Spleen (tissue), 11 donors: ENCODE measurements at regions not wholly inside any gene's neighbourhood (a gene's known extent, or its start where the extent isn't known, plus 50 kb on each side); places are given as distances from the start of the nearest gene placed in this dataset.

Experiments used
- DNase-seq: peaks from one replicate; pipeline ENCODE4 v3.0.0-alpha.2; 2020
- H3K27ac ChIP-seq, 8 donors: fragments of 200-600 bp; sonication (generic) in 7 of 8; 1 replicate in 4 of 8; 2 replicates in 4 of 8; pipeline versions ENCODE4 v1.5.0 to v1.8.0; 2016 to 2021; ENCODE audit warnings: inconsistent platforms in 4 of 8, mild to moderate bottlenecking in 4 of 8, moderate library complexity in 1 of 8
- H3K27me3 ChIP-seq, 7 donors: fragments of 200-600 bp; sonication (generic) in 6 of 7; replicated peaks in 1 of 7; 1 replicate in 4 of 7; 2 replicates in 3 of 7; pipeline versions ENCODE4 v1.5.0 to v1.8.0; 2016 to 2021; ENCODE audit warnings: inconsistent platforms in 3 of 7, mild to moderate bottlenecking in 1 of 7
- H3K36me3 ChIP-seq, 6 donors: fragments of 200-600 bp; sonication (generic) in 5 of 6; 1 replicate in 4 of 6; 2 replicates in 2 of 6; pipeline versions ENCODE4 v1.5.0 to v1.8.0; 2016 to 2021; ENCODE audit warnings: inconsistent platforms in 2 of 6
- H3K4me1 ChIP-seq, 6 donors: fragments of 200-600 bp; sonication (generic) in 5 of 6; 1 replicate in 3 of 6; 2 replicates in 3 of 6; pipeline versions ENCODE4 v1.5.0 to v1.8.0; 2016 to 2021; ENCODE audit warnings: inconsistent platforms in 3 of 6
- H3K4me3 ChIP-seq, 8 donors: fragments of 200-600 bp; sonication (generic) in 7 of 8; 1 replicate in 4 of 8; 2 replicates in 4 of 8; pipeline versions ENCODE4 v1.5.0 to v1.8.0; 2016 to 2021; ENCODE audit warnings: inconsistent platforms in 4 of 8, mild to moderate bottlenecking in 4 of 8, moderate library complexity in 2 of 8
- H3K9me3 ChIP-seq, 8 donors: fragments of 200-600 bp; sonication (generic) in 7 of 8; 1 replicate in 4 of 8; 2 replicates in 4 of 8; pipeline versions ENCODE4 v1.5.0 to v1.8.0; 2016 to 2021; ENCODE audit warnings: inconsistent platforms in 4 of 8
- POLR2A ChIP-seq, 3 donors: fragments of 450-650 bp; IDR thresholded peaks; one replicate each; pipeline ENCODE4 v1.5.1; 2017; ENCODE audit warnings: antibody characterized with exemption in 3 of 3, mild to moderate bottlenecking in 1 of 3
- POLR2AphosphoS5 ChIP-seq, 3 donors: sonication (generic); formaldehyde crosslinking; IDR thresholded peaks; one replicate each; pipeline ENCODE4 v1.5.1; 2017; ENCODE audit warnings: antibody characterized with exemption in 3 of 3
- WGBS, 5 donors: extraction: QIAGEN DNeasy Blood & Tissue Kit in 3 of 5; methylation state at CpG; one replicate each; pipeline versions ENCODE4 v1.1.5 to v1.1.7; 2013 to 2018; 5-methylcytosine and 5-hydroxymethylcytosine counted together
- intact Hi-C: fragments of 100-400 bp; cut with DNase I; formaldehyde crosslinking; loops from one replicate; pipeline ENCODE4 v1.15.0; 2023; ENCODE audit warnings: low total_unique reads
- TF ChIP-seq, protein P1 (sequence below), 11 experiments: fragments of 200-600 bp in 7 of 11; fragments of 450-650 bp in 4 of 11; sonication (generic) in 4 of 11; IDR thresholded peaks in 8 of 11; conservative IDR thresholded peaks in 3 of 11; 1 replicate in 7 of 11; 2 replicates in 4 of 11; pipeline versions ENCODE4 v1.4.0 to v1.8.0; 2016 to 2021; ENCODE audit warnings: antibody characterized with exemption in 11 of 11, inconsistent platforms in 4 of 11, mild to moderate bottlenecking in 1 of 11
- donor health status: healthy with polysubstance abuse.
- donor health status: DM: no; HTN: no; CAD: no; lungs with moderate emphysema.
- donor health status: DM: no; HTN: no; CAD: no.
- donor health status: Bipolar disorder and iron deficiency.
- donor health status: healthy.
- donor health status: DM: no; HTN: no; CAD: no.
- donor health status: DM: yes; HTN: yes; CAD: no.

- H3K27ac ChIP-seq = no peak overlapping the region
- no peaks in the 10 kb centered on the region for H3K36me3 ChIP-seq
- H3K4me3 ChIP-seq = no peak overlapping the region
- WGBS, 5 donors = 84 to 91% (median 89%) methylated on average over 11 of the region's 11 CpGs
- no peaks in the 10 kb centered on the region for H3K4me1 ChIP-seq
- intact Hi-C loops = no loop called here
- peaks cover 0 to 9% (median 3%) of the 10 kb centered on the region in 8 donors for H3K9me3 ChIP-seq
- TF ChIP-seq, protein P1, sequence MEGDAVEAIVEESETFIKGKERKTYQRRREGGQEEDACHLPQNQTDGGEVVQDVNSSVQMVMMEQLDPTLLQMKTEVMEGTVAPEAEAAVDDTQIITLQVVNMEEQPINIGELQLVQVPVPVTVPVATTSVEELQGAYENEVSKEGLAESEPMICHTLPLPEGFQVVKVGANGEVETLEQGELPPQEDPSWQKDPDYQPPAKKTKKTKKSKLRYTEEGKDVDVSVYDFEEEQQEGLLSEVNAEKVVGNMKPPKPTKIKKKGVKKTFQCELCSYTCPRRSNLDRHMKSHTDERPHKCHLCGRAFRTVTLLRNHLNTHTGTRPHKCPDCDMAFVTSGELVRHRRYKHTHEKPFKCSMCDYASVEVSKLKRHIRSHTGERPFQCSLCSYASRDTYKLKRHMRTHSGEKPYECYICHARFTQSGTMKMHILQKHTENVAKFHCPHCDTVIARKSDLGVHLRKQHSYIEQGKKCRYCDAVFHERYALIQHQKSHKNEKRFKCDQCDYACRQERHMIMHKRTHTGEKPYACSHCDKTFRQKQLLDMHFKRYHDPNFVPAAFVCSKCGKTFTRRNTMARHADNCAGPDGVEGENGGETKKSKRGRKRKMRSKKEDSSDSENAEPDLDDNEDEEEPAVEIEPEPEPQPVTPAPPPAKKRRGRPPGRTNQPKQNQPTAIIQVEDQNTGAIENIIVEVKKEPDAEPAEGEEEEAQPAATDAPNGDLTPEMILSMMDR (IDR thresholded peaks at IDR 0.05 in 8 of 11, conservative IDR thresholded peaks at IDR 0.05 in 3 of 11) = no peak
- TF ChIP-seq POLR2AphosphoS5 (IDR thresholded peaks at IDR 0.05) (no peak), POLR2A (IDR thresholded peaks at IDR 0.05) (no peak)
- no peaks in the 10 kb centered on the region for H3K27me3 ChIP-seq
- no peak for DNase-seq
These were observed 173.0 kb downstream of the C16orf95 start for GRCh38 chr16:87144232-87144631.

DNA sequence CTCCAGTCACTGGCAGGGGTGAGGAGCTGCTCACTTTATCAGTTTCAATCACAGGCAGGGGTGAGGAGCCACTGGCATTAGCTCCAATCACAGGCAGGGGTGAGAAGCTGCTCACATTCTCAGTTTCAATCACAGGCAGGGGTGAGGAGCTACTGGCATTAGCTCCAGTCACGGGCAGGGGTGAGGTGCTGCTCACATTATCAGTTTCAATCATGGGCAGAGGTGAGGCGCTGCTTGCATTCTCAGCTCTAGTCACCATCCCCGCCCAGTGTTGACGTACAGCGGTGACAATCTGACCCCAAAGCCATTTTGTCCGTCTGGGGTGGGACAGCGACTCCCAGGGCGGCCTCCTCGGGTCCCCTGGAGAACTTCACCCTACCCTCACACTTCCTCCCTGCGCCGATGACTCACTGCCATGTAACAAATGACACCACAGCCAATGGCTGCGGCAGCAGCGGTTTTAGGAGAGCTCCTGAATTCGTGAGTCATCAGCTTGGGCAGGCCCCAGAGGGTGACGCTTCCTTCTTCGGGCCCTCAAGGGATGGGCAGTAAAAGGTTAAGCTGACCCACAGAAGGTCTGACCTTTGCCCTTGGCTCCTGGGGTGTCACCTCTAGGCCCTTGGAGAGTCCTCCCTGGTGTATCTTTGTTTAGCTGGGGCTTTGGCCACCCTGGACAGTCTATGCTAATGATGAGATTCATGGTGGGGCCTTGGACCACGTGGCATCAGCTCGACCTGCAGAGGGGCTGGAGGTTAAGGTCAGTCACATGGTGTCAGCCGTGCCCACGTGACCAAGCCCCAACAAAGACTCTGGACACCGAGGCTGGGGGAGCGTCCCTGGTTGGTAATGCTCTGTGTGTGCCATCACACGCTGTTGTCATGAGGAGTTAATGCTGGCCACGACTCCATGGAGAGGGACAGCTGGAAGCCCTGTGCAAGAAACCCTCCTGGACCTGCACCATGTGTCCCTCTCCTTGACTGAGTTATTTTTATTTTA is 171.7 kb downstream of the C16orf95 start:
- WGBS, 5 donors = 75 to 95% (median 86%) methylated on average over 17 to 24 of the region's 24 CpGs

GRCh38 chr16:87146676-87147075 is 170.5 kb downstream of the C16orf95 start:
- Histone ChIP-seq H3K4me3 (no peak overlapping the region), H3K9me3 (peaks cover 0 to 22% (median 14%) of the 10 kb centered on the region in 8 donors), H3K36me3 (no peaks in the 10 kb centered on the region), H3K27me3 (no peaks in the 10 kb centered on the region), H3K27ac (no peak overlapping the region), H3K4me1 (no peaks in the 10 kb centered on the region)
- DNase-seq = peak; percentile 35
- WGBS, 5 donors = 85 to 96% (median 90%) methylated on average over 5 of the region's 5 CpGs
- intact Hi-C loops = no loop called here
- no peak for TF ChIP-seq POLR2A (IDR thresholded peaks at IDR 0.05)
- TF ChIP-seq, protein P1 (IDR thresholded peaks at IDR 0.05 in 8 of 11, conservative IDR thresholded peaks at IDR 0.05 in 3 of 11) = no peak
- TF ChIP-seq POLR2AphosphoS5 (IDR thresholded peaks at IDR 0.05) = no peak

More for the DNA sequence above, 171.7 kb downstream of the C16orf95 start:
- H3K27me3 ChIP-seq = no peaks in the 10 kb centered on the region
- peaks cover 0 to 22% (median 14%) of the 10 kb centered on the region in 8 donors for H3K9me3 ChIP-seq
- no peak overlapping the region for H3K27ac ChIP-seq
- intact Hi-C loops = no loop called here
- no peaks in the 10 kb centered on the region for H3K4me1 ChIP-seq
- no peak overlapping the region for H3K4me3 ChIP-seq
- TF ChIP-seq, protein P1 (IDR thresholded peaks at IDR 0.05 in 8 of 11, conservative IDR thresholded peaks at IDR 0.05 in 3 of 11) = no peak
- TF ChIP-seq POLR2A (IDR thresholded peaks at IDR 0.05) (no peak), POLR2AphosphoS5 (IDR thresholded peaks at IDR 0.05) (no peak)
- DNase-seq = no peak
- H3K36me3 ChIP-seq = no peaks in the 10 kb centered on the region

GRCh38 chr16:87149051-87149450 is 168.1 kb downstream of the C16orf95 start:
- intact Hi-C loops = no loop called here
- H3K9me3 ChIP-seq = peaks cover 0 to 22% (median 14%) of the 10 kb centered on the region in 8 donors
- TF ChIP-seq POLR2AphosphoS5 (IDR thresholded peaks at IDR 0.05) (no peak), POLR2A (IDR thresholded peaks at IDR 0.05) (no peak)
- TF ChIP-seq, protein P1 (IDR thresholded peaks at IDR 0.05 in 8 of 11, conservative IDR thresholded peaks at IDR 0.05 in 3 of 11) = no peak
- no peaks in the 10 kb centered on the region for H3K27me3 ChIP-seq
- no peak for DNase-seq
- no peak overlapping the region for H3K4me3 ChIP-seq
- H3K36me3 ChIP-seq = no peaks in the 10 kb centered on the region
- H3K4me1 ChIP-seq = no peaks in the 10 kb centered on the region
- WGBS, 5 donors = 76 to 91% (median 83%) methylated on average over 1 of the region's 1 CpG
- H3K27ac ChIP-seq = no peak overlapping the region
